GM21737 (cell line): ENCODE measurements at regions not wholly inside any gene's neighbourhood (a gene's known extent, or its start where the extent isn't known, plus 50 kb on each side); places are given as distances from the start of the nearest gene placed in this dataset.

Experiments used
- ATAC-seq: cut with Tn5 transposase; IDR thresholded peaks from one replicate; pipeline ENCODE4 v1.9.1; 2021; ENCODE audit warnings: mild to moderate bottlenecking, moderate library complexity; ENCODE audit not compliant: unreplicated experiment

DNA sequence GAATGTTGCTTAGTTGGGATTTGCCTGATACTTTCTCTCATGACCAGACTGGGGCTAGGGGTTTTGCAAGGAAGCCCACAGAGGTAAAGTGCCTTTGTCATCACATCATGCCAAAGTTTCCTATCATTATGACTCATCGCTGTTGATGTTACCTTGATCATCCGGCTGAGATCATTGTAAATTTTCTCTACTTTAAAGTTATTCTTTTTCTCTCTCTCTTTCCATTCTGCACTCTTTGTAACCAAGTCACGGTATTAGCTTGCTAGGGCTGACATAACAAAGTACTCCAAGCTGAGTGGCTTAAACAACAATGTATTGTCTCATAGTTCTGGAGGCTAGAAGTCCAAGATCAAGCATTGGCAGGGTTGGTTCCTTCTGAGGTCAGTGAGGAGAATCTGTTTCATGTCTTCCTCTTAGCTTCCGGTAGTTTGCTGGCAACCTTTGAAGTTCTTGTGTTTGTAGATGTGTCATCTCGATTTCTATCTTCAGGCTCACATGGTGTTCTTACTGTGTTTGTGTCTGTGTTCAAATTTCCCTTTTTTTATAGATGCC lies 113.0 kb downstream of the DTHD1 start:
- ATAC-seq: no peak

DNA sequence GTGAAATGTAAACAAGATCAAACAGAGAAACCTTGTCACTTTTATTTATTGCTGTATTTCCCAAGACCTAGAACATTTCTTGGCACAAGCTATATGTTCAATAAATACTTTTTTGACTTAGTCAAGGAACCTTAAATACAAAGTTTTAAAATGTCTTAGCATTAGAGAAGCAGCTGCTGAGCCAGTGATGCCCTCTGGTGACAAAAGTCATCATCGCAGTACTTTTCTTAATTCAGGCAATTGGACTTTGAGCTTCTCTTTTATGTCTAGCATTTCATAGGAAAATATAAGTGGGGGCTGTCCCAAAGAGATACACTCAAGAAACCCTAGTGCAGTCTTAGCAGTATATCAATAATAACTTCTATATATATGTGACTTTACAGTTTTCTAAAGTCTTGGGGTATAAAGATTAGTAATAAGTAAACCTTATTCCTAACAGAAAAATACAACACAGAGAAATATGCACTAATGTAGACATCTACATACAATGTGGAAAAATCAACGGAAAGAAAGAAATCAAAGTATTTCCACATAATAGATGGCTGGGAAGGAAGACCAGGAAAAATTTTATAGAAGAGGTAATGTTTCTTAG lies 118.4 kb downstream of the DTHD1 start:
- peak; percentile 67 for ATAC-seq

DNA sequence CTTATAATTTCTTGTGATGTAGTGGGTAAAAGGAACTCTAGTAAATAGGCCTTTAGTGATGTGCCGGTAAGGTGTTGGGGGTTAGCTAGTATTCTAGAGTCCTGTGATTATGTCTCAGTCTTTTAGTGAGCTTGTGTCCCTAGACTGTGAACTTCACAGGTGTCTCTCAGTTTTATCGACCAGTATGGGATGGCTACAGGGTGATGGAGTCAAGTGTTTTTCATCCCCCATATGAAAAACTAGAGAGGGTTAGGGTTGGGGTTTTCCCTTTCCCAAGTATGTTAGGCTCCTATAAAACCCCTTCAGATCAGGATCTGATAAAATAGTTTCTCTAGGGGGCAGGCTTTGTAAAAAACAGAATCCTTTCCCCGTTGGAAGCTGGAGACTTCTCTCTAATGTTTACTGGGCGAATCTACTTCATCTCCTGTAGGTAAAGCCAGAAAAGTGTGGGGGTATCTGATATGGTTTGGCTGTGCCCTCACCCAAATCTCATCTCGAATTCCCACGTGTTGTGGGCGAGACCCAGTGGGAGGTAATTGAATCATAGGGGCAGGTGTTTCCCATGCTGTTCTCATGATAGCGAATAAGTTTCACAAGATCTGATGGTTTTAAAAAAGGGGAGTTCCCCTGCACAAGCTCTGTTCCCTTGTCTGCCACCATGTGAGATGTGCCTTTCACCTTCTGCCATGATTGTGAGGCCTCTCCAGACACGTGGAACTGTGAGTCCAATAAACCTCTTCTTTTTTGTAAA lies 120.8 kb downstream of the DTHD1 start:
- no peak for ATAC-seq

DNA sequence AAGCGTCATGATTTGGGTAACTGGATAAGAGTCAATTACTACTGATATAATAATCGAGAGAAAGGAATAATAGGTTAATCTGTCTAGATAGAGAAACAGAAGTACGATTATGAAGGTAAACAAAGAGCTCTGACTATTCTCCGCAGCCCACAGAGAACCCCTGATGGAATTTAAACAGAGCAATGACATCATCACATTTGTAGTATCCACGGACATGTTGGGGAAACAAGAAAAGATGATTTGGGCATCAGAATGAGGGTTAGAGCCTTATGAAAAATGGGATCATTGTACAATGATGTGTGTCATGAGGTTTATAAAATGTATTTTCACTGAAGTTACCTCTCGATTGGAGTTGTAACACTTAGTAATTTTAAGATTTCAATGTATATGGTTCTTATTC lies 129.9 kb downstream of the DTHD1 start:
- no peak for ATAC-seq

DNA sequence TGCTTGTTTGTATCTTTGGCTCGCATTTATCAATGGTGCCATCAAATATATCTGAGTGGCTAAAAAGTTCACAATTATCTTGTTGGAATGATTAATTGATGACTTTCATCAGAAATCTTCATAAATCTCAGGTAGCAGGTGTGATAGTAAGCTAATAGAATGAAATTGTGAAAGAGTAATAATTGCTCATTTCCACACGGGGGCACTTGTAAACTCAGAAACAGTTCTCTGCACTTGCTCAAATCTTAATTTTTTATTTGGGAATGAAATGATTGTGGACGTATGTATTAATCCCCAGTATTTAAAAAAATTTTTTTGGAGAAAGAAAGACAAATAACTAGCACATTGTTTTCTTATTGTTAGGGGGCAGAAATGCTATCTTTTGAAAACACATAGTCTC lies 132.8 kb downstream of the DTHD1 start:
- no peak for ATAC-seq

DNA sequence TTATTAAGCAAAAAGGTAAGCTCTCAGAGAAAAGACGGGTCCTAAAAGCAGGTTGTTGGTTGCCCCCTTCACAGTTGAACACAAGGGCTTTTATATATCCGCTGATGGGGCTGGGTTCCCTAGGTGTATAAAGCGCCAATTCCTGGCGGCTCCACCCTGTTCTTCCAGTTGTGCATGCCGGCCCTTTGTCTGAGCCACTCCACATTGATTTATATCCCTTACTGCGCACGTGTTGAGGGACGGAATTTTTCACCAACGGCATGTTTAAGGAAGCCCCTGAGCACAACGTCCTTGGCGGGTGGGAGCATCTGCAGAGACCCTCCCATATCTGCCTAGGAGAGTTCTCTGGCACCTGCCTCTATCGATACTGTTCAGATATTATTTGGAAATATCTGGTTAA lies 135.7 kb downstream of the DTHD1 start:
- no peak for ATAC-seq

DNA sequence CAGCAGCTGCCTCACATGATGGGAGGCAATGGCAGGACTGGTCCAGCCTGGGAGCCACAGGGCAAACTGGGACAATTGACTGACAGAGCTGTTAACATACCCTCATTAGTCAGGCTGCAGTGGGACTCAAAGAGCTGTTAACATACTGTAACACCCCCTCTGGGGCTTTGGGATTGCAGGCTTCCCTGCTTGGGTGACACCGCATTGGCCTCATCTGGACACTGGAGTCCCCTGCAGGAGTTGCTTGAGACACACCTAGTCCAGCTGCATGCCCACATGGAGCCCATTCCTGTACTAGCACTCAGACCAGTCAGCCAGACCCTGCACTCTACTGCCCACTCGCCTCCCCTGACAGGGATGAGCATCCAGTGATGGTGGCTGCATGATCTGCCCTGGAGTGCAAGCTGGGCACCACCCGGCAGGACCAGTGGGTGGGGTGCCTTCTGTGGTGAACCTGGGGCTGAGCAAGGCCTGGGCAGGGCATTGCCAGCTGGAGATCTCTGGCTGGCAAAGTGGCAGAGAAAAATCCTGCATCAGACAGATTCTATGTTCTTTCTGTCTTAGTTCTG lies 138.8 kb downstream of the DTHD1 start:
- no peak for ATAC-seq

DNA sequence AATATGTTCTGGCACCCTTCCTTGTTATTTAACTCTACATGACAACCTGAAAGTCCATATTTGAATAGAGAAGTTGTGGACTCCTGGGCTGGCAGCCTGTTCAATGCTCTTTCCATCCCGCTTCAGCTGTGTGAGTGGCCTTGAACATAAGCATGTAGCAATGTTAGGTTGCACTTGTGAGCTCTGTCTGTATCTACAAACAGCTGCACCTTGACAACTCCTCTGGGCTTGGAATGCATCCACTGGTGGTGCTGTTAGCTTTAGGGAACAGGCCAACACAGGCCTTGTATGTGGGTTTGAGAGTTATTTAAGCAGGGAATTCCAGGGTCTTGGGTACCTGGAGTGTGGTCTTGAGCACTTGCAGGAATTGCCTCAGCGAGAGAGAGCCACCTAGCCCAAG lies 141.2 kb downstream of the DTHD1 start:
- no peak for ATAC-seq

DNA sequence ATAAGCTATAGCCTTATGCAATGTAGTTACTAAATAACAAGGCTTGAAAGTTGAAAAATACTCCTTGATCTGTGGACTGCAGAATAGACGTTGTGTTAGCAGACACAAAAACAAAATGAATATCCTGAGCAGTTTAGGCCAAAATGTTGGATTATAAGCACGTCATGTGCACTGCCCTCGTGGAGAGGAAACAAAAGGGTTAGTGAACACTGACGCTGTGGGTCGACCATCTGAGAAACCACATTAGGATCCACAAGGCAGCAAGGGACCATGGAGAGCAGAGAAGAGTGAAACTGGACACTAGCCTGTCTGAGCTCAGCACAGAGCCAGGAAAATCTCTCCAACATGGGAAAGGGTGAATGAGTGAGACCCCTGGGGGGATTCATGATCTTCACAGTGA lies 145.3 kb downstream of the DTHD1 start:
- ATAC-seq: no peak

DNA sequence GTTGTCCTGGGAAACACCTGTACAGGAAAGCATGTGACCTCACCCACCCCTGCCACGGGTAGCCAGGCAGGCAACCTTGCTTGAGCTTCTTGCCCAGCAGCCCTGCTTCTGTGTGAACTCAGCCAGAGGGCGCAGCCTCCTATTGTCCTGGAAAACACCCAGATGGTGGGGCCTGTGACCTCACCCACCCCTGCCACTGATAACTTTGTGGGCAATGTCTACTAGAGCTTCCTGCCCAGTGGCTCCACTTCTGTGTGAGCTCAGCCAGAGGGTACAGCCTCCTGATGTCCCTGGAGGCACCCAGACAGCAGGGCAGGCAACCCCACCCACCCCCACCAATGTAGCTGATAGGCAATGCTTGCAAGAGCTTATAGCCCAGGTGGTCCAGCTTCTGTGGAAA lies 146.3 kb downstream of the DTHD1 start:
- ATAC-seq: no peak

DNA sequence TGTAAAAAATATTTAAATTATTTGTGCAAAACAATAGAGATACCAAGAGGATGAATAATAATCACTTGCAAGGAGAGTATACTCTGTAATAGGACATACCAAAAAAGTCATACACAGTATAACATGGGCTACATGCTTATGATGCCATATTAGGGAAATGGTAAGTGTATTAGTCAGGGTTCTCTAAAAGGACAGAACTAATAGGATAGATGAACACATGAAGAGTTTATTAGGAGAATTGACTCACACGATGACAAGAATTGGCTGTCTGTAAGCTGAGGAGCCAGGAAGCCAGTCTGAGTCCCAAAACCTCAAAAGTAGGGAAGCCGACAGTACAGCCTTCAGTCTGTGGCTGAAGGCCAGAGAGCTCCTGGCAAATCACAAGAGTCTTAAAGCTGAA lies 151.2 kb downstream of the DTHD1 start:
- ATAC-seq: no peak

DNA sequence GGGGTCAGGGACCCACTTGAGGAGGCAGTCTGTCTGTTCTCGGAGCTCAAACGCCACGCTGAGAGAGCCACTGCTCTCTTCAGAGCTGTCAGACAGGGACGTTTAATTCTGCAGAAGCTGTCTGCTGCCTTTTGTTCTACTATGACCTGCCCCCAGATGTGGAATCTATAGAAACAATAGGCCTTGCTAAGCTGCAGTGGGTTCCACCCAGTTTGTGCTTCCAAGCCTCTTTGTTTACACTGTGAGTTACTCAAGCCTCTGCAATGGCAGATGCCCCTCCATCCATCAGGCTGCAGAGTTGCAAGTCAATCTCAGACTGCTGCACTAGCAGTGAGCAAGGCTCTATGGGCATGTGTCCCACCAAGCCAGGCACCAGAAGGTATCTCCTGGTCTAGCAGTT lies 158.1 kb downstream of the DTHD1 start:
- ATAC-seq: no peak

DNA sequence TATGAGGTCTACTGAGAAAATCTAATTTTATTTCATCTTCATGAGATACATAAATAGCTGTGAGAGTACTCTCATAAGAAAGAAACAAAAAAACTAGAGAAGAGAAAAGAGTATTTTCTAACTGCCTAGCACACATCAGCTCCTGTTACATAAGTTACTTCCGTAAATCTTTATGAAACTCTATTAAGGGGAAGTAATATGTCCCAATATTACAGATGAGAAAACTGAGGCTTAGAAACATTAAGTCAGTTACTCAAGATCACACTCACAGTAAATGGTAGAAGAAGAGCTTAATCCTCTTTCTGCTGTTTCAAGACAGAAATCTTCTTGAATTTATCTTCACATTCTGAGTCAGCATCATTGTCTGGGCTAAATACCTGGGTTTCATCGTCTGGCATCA lies 164.1 kb downstream of the DTHD1 start:
- no peak for ATAC-seq

DNA sequence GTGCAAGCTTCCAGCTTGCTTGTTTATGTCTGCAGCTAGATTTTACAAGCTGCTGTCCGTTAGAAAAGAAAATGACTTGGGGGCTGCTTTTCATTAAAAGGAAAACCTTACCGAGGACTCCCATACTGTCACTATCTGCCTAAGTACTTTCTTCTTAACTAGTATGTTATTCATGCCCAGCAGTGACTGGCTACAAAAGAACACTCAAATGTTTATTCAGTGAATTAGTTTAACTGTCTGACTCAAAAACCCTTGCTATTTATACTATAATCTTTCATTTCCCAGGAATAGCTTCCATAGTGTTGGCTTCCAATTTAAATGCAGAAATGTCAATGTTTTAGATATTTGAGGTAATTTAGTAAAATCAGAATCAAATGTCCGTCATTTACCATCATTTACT lies 164.9 kb downstream of the DTHD1 start:
- no peak for ATAC-seq

DNA sequence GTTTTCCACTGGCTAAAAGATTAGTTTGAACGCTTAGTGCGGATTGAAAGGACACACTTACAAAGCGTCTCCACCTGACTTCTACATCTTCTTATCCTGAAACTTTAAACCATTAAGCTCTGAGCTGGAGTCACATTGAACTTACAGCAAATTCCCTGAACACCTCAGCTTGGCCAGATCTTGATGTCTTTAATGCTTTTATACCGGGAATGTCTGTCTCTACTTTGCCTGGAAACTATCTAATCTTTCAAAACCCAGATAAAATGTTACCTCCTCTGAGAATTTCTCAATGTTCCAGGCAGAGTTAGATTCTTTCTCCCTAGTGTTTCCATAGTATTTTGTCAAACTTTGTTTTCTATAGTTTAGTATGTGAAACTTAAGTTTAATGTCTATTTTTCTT lies 179.9 kb downstream of the DTHD1 start:
- ATAC-seq: no peak

DNA sequence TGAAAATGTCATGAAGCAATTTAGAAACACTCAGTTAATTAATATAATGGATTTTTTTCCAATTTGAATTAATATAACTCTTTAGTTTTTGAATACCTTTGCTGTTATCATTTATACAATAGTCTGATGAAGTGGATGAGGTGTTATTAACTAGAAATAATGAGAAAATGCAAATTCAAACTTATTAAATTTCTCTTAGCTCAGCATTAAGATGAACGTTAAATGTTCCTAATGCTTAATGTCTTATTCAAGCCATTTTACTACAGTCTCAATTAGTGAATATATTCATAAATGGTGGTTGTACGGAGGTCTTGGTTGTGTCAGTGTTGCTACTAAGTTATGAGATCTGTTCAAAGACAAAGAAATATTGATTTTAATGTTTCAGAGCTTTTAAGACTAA lies 186.3 kb downstream of the DTHD1 start:
- no peak for ATAC-seq

DNA sequence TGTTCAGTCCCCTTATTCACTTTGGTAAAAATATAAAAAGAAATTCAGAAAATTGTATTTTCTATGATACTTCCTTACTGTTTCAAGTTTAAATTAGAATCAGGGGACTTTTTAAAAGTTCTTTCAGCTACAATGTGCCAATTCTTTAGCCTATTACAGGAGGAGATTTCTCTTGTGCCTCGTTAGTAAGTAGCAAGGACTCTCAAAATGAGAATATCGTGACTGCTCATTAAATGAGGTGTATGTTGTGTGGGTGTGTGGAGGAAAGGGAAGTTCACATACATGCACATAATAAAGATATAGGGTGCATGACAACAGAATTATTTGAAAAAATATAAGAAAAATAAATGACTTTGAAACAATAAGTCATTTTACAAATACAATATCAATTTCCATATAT lies 190.5 kb downstream of the DTHD1 start:
- ATAC-seq: no peak

DNA sequence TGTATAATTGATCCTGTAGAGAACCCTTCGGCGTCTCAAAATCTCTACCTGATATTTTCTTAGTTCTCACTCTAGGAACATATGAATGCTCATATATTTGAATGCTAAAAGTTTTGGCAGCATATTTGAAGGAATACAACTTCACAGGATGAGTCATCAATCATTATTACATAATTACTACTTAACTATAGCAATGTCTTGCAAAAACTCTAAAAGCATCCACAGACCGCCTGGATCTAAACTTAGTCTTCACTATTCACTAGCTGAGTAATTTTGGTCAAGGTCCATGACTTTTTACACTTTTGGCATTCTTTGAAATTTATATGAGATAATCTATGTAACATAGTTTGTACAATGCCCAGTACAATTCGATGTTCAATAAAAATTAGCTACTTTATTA lies 194.7 kb downstream of the DTHD1 start:
- ATAC-seq: no peak

DNA sequence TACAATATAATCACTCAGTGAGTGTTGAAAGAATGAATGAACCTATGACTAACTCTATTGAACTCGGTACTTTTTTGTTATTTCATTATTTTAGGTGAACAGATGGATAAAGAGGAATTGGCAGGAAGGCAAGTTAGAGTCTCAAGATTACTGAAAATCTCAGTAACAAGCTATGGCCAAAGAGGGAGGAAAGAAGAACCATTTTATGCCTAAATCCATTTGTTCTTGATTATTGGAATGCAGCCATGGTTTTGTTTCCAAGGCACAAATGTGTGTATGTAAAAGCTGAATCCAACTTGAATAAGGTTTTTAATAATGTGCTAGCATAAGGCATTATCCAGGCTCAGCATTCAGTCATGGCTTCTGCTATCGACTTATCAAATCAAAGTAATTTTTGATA lies 196.4 kb downstream of the DTHD1 start:
- no peak for ATAC-seq

DNA sequence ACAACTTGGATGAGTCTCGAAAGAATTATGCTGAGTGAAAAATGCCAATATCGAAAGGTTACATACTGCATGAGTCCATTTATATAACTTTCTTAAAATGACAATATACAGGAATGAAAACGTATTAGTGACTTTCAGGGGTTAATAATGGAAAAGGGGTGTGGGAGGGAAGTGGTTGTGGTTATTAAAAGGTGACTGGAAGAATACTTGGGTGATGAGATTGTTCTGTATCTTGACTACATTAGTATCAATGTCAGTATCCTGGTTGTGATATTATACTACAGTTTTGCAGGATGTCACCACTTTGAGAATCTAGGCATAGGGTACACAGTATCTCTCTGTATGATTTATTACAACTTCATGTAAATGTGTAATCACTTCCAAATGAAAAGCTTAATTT lies 204.5 kb downstream of the DTHD1 start:
- ATAC-seq: no peak

DNA sequence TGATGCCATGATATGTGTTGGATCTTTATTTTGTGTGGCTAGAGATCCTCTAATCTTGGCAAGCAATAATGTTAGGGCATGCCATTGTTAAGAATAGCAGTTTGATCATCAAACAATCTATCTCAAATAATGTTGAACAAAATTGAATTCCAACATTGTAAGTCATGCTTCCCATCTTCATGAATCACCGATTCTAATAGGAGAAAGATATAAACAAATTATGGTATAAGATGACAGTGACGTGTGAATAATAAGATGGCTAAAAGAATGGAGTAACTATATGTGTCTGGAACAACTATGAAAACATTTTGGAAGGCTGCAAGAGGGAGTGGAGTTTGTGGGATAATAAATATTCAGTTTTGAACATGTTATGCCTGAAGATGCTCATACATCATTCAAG lies 208.4 kb downstream of the DTHD1 start:
- no peak for ATAC-seq

DNA sequence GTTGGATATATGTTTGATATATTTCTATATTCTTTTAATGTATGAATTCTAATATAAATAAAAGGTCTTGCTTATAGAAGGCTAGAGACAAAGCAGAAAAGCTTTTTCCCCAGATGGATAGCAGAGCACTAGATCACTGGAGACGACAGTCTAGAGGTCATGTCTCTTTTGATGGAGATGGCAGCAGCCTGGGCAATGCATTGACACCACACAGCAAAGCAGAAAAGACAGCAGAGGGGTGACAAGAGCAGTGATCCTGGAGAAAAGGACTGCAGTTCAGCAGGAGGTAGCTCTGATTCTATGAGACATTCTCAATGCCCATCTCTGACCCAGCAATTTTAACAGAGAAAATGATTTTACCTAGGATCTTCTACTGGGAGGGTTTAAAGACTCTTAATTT lies 210.6 kb downstream of the DTHD1 start:
- ATAC-seq: no peak
